Uterus (tissue), 2 donors: ENCODE measurements at regions not wholly inside any gene's neighbourhood (a gene's known extent, or its start where the extent isn't known, plus 50 kb on each side); places are given as distances from the start of the nearest gene placed in this dataset.

Source experiments
- CTCF ChIP-seq, 4 experiments: fragments of 200-600 bp in 2 of 4; fragments of 450-650 bp in 2 of 4; sonication (generic) in 2 of 4; IDR thresholded peaks; one replicate each; pipeline ENCODE4 v1.5.1; 2016 to 2019; ENCODE audit warnings: antibody characterized with exemption in 4 of 4, mild to moderate bottlenecking in 2 of 4, moderate library complexity in 1 of 4
- POLR2A ChIP-seq, 2 donors: fragments of 450-650 bp; IDR thresholded peaks; one replicate each; pipeline ENCODE4 v1.6.1; 2016; ENCODE audit warnings: antibody characterized with exemption in 2 of 2, mild to moderate bottlenecking in 1 of 2, moderate library complexity in 1 of 2

- TF ChIP-seq CTCF (IDR thresholded peaks at IDR 0.05): no peak
- TF ChIP-seq POLR2A (IDR thresholded peaks at IDR 0.05): no peak
These were observed 387.8 kb downstream of the OMA1 start for GRCh38 chr1:58158506-58159433.
